Forelimb muscle (tissue), 1 donor: ENCODE measurements at regions not wholly inside any gene's neighbourhood (a gene's known extent, or its start where the extent isn't known, plus 50 kb on each side); places are given as distances from the start of the nearest gene placed in this dataset.

Experiments used
- DNase-seq: peaks from one replicate; pipeline ENCODE4 v3.0.0-alpha.2; 2013; ENCODE audit warnings: low read depth

- DNase-seq: no peak
Measured at GRCh38 chr1:117260761-117261423, 50.2 kb upstream of the VTCN1 start.
